Iris pigment epithelial cell (primary cell): ENCODE measurements at regions not wholly inside any gene's neighbourhood (a gene's known extent, or its start where the extent isn't known, plus 50 kb on each side); places are given as distances from the start of the nearest gene placed in this dataset.
"Not testable (repeated sequence)": the region's sequence is repeated elsewhere in the genome, so short reads cannot be mapped to it uniquely, and the experiment has no call there.

Experiments
- DNase-seq: peaks from one replicate; pipeline ENCODE4 v3.0.0-alpha.2; 2011; ENCODE audit warnings: low read depth

GRCh38 chr3:167102071-167102470, 278.0 kb downstream of the ZBBX start:
- no peak for DNase-seq

GRCh38 chr3:167100651-167101050, 279.4 kb downstream of the ZBBX start:
- no peak for DNase-seq

- DNase-seq: no peak
Measured at GRCh38 chr3:167100200-167100599, 279.9 kb downstream of the ZBBX start.

- DNase-seq: peak; percentile 2
Measured at GRCh38 chr3:167095976-167096375, 284.1 kb downstream of the ZBBX start.

GRCh38 chr3:167094632-167095031, 285.5 kb downstream of the ZBBX start:
- no peak for DNase-seq

GRCh38 chr3:167091226-167091625, 288.9 kb downstream of the ZBBX start:
- DNase-seq: peak; percentile 38

- no peak for DNase-seq
Measured at GRCh38 chr3:167084545-167084944, 295.6 kb downstream of the ZBBX start.

- peak; percentile 2 for DNase-seq
Measured at GRCh38 chr3:167078070-167078622, 302.0 kb downstream of the ZBBX start.

GRCh38 chr3:167067787-167068161, 312.3 kb downstream of the ZBBX start:
- no peak for DNase-seq

GRCh38 chr3:167066977-167067786, 312.9 kb downstream of the ZBBX start:
- DNase-seq: no peak

- no peak for DNase-seq
Measured at GRCh38 chr3:167057581-167057980, 322.5 kb downstream of the ZBBX start.

GRCh38 chr3:167054926-167055325, 325.2 kb downstream of the ZBBX start:
- DNase-seq: no peak

- DNase-seq: no peak
Measured at GRCh38 chr3:167051421-167051820, 328.7 kb downstream of the ZBBX start.

- no peak for DNase-seq
Measured at GRCh38 chr3:167033866-167034265, 346.2 kb downstream of the ZBBX start.

- DNase-seq: peak; percentile 65
Measured at GRCh38 chr3:167032267-167032876, 347.7 kb downstream of the ZBBX start.

GRCh38 chr3:167031364-167032049, 348.6 kb downstream of the ZBBX start:
- DNase-seq: peak; percentile 10

GRCh38 chr3:167030082-167030725, 349.9 kb downstream of the ZBBX start:
- DNase-seq: no peak

GRCh38 chr3:167019503-167019902, 360.6 kb downstream of the ZBBX start:
- DNase-seq: not testable (repeated sequence)

- DNase-seq: not testable (repeated sequence)
Measured at GRCh38 chr3:167018591-167019111, 361.4 kb downstream of the ZBBX start.

- no peak for DNase-seq
Measured at GRCh38 chr3:167012691-167013090, 367.4 kb downstream of the ZBBX start.

- no peak for DNase-seq
Measured at GRCh38 chr3:167008791-167009190, 371.3 kb downstream of the ZBBX start.

GRCh38 chr3:167001374-167001773, 378.7 kb downstream of the ZBBX start:
- DNase-seq: no peak
